Breast epithelium (tissue), 3 donors: ENCODE measurements at regions not wholly inside any gene's neighbourhood (a gene's known extent, or its start where the extent isn't known, plus 50 kb on each side); places are given as distances from the start of the nearest gene placed in this dataset.

Experiments
- POLR2A ChIP-seq: fragments of 450-650 bp; IDR thresholded peaks from one replicate; pipeline ENCODE4 v1.6.1; 2016; ENCODE audit warnings: antibody characterized with exemption, mild to moderate bottlenecking, moderate library complexity
- POLR2AphosphoS5 ChIP-seq, 3 donors: sonication (generic); formaldehyde crosslinking; IDR thresholded peaks; one replicate each; pipeline ENCODE4 v1.6.1; 2017; ENCODE audit warnings: antibody characterized with exemption in 3 of 3
- TF ChIP-seq, protein P1 (sequence below), 3 donors: fragments of 450-650 bp; IDR thresholded peaks; one replicate each; pipeline ENCODE4 v1.5.1; 2016 to 2017; ENCODE audit warnings: antibody characterized with exemption in 3 of 3, mild to moderate bottlenecking in 3 of 3, moderate library complexity in 3 of 3

DNA sequence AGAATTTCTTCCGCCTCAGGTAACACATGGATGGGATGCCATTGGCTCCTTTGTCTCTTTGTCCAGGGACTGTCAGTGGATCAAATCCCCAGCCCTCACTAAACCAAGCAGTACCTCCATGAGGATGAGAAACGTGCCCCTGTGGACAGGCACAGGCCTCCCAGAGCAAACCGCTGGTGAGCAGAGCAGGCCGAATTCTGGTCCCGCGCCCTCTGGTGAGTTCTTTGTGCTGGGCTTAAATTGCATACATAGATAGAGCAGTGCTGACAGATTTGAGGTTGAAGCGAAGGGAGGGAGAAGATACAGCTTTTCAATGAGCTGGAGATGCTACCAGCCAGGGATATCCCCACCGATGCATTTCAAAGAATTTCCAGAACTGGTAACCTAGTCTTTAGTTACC is 143.8 kb downstream of the HSD17B3 start:
- TF ChIP-seq, protein P1, sequence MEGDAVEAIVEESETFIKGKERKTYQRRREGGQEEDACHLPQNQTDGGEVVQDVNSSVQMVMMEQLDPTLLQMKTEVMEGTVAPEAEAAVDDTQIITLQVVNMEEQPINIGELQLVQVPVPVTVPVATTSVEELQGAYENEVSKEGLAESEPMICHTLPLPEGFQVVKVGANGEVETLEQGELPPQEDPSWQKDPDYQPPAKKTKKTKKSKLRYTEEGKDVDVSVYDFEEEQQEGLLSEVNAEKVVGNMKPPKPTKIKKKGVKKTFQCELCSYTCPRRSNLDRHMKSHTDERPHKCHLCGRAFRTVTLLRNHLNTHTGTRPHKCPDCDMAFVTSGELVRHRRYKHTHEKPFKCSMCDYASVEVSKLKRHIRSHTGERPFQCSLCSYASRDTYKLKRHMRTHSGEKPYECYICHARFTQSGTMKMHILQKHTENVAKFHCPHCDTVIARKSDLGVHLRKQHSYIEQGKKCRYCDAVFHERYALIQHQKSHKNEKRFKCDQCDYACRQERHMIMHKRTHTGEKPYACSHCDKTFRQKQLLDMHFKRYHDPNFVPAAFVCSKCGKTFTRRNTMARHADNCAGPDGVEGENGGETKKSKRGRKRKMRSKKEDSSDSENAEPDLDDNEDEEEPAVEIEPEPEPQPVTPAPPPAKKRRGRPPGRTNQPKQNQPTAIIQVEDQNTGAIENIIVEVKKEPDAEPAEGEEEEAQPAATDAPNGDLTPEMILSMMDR (IDR thresholded peaks at IDR 0.05) = no peak
- TF ChIP-seq POLR2A = no peak
- TF ChIP-seq POLR2AphosphoS5 (IDR thresholded peaks at IDR 0.05) = no peak
